Neutrophil (primary cell): ENCODE measurements at regions not wholly inside any gene's neighbourhood (a gene's known extent, or its start where the extent isn't known, plus 50 kb on each side); places are given as distances from the start of the nearest gene placed in this dataset.

Experiments
- H3K27ac ChIP-seq: fragments of 200-600 bp; sonication (generic); 2 replicates; pipeline ENCODE4 v1.5.1; 2016; ENCODE audit warnings: mild to moderate bottlenecking, moderate library complexity
- H3K27me3 ChIP-seq: fragments of 200-600 bp; sonication (generic); 2 replicates; pipeline ENCODE4 v1.6.0; 2016; ENCODE audit warnings: mild to moderate bottlenecking
- H3K36me3 ChIP-seq: fragments of 200-600 bp; sonication (generic); 2 replicates; pipeline ENCODE4 v1.5.1; 2017
- H3K4me1 ChIP-seq, 2 experiments: fragments of 200-600 bp in 1 of 2; sonication (generic) in 1 of 2; 1 replicate in 1 of 2; 2 replicates in 1 of 2; pipeline versions ENCODE4 v1.5.1 to v1.6.1; 2013 to 2016; ENCODE audit warnings: low read depth in 1 of 2, low read length in 1 of 2, mild to moderate bottlenecking in 1 of 2, moderate library complexity in 1 of 2; ENCODE audit not compliant: control insufficient read depth in 1 of 2, insufficient read depth in 1 of 2
- H3K4me3 ChIP-seq, 2 experiments: fragments of 200-600 bp in 1 of 2; sonication (generic) in 1 of 2; 1 replicate in 1 of 2; 2 replicates in 1 of 2; pipeline ENCODE4 v1.5.1; 2013 to 2016; ENCODE audit warnings: low read depth in 1 of 2, low read length in 1 of 2, mild to moderate bottlenecking in 1 of 2, moderate library complexity in 1 of 2
- H3K9me3 ChIP-seq: fragments of 200-600 bp; sonication (generic); 2 replicates; pipeline ENCODE4 v1.5.1; 2016
- TF ChIP-seq, protein P1 (sequence below): fragments of 200-600 bp; sonication (generic); IDR thresholded peaks from 2 replicates; pipeline ENCODE4 v1.5.1; 2016; ENCODE audit warnings: antibody characterized with exemption

- Histone ChIP-seq H3K4me3 (no peak overlapping the region), H3K27ac (no peak overlapping the region), H3K36me3 (no peaks in the 10 kb centered on the region), H3K4me1 (no peaks in the 10 kb centered on the region), H3K27me3 (no peaks in the 10 kb centered on the region), H3K9me3 (no peaks in the 10 kb centered on the region)
- TF ChIP-seq, protein P1, sequence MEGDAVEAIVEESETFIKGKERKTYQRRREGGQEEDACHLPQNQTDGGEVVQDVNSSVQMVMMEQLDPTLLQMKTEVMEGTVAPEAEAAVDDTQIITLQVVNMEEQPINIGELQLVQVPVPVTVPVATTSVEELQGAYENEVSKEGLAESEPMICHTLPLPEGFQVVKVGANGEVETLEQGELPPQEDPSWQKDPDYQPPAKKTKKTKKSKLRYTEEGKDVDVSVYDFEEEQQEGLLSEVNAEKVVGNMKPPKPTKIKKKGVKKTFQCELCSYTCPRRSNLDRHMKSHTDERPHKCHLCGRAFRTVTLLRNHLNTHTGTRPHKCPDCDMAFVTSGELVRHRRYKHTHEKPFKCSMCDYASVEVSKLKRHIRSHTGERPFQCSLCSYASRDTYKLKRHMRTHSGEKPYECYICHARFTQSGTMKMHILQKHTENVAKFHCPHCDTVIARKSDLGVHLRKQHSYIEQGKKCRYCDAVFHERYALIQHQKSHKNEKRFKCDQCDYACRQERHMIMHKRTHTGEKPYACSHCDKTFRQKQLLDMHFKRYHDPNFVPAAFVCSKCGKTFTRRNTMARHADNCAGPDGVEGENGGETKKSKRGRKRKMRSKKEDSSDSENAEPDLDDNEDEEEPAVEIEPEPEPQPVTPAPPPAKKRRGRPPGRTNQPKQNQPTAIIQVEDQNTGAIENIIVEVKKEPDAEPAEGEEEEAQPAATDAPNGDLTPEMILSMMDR: no peak
Observed at GRCh38 chr5:125595845-125596244, 827.4 kb upstream of the GRAMD2B start.

GRCh38 chr5:125597338-125597737 lies 825.9 kb upstream of the GRAMD2B start:
- Histone ChIP-seq H3K9me3 (no peaks in the 10 kb centered on the region), H3K4me3 (no peak overlapping the region), H3K36me3 (no peaks in the 10 kb centered on the region), H3K27me3 (no peaks in the 10 kb centered on the region), H3K4me1 (no peaks in the 10 kb centered on the region), H3K27ac (no peak overlapping the region)
- TF ChIP-seq, protein P1: no peak

GRCh38 chr5:125600559-125600958 lies 822.6 kb upstream of the GRAMD2B start:
- Histone ChIP-seq H3K27ac (no peak overlapping the region), H3K4me3 (no peak overlapping the region), H3K27me3 (no peaks in the 10 kb centered on the region), H3K4me1 (no peaks in the 10 kb centered on the region), H3K9me3 (no peaks in the 10 kb centered on the region), H3K36me3 (no peaks in the 10 kb centered on the region)
- TF ChIP-seq, protein P1: no peak

DNA sequence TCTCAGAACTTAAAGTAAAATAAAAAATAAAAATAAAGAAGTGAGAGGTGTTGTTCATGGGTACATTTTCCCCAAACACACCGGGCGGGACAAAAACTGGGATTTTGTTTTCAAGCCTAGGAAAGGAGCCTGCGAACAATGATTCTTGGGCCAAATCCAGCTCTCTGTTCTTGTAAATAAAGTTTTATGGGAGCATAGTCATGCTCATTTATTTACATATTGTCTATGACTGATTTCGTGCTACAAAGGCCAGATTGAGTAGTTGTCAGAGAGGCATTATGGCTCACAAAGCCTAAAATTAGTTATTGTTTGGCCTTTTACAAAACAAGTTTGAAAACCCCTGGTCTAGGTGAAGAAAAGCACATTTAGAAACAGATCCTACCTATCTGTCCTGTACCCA lies 821.0 kb upstream of the GRAMD2B start:
- H3K4me1 ChIP-seq: no peaks in the 10 kb centered on the region

GRCh38 chr5:125603321-125603720 lies 819.9 kb upstream of the GRAMD2B start:
- Histone ChIP-seq H3K36me3 (no peaks in the 10 kb centered on the region), H3K4me1 (no peaks in the 10 kb centered on the region), H3K9me3 (no peaks in the 10 kb centered on the region), H3K27ac (no peak overlapping the region), H3K27me3 (no peaks in the 10 kb centered on the region), H3K4me3 (no peak overlapping the region)
- TF ChIP-seq, protein P1: no peak

More for the DNA sequence above, 821.0 kb upstream of the GRAMD2B start:
- Histone ChIP-seq H3K27me3 (no peaks in the 10 kb centered on the region), H3K36me3 (no peaks in the 10 kb centered on the region), H3K9me3 (no peaks in the 10 kb centered on the region), H3K4me3 (no peak overlapping the region), H3K27ac (no peak overlapping the region)
- TF ChIP-seq, protein P1: no peak

- TF ChIP-seq, protein P1: no peak
- H3K4me3 ChIP-seq: no peak overlapping the region
- no peaks in the 10 kb centered on the region for H3K9me3 ChIP-seq
Observed at GRCh38 chr5:125604104-125604503, 819.1 kb upstream of the GRAMD2B start.

More at GRCh38 chr5:125604104-125604503, 819.1 kb upstream of the GRAMD2B start:
- H3K27me3 ChIP-seq: no peaks in the 10 kb centered on the region
- H3K36me3 ChIP-seq: no peaks in the 10 kb centered on the region
- no peak overlapping the region for H3K27ac ChIP-seq
- H3K4me1 ChIP-seq: no peaks in the 10 kb centered on the region
